HCT116 (cell line): ENCODE measurements at regions not wholly inside any gene's neighbourhood (a gene's known extent, or its start where the extent isn't known, plus 50 kb on each side); places are given as distances from the start of the nearest gene placed in this dataset.

Experiments used
- ATAC-seq: fragments of 200-7000 bp; cut with Tn5 transposase; 2 replicates; pipeline ENCODE4 v1.9.1; 2020; ENCODE audit warnings: mild to moderate bottlenecking, moderate library complexity
- BruUV-seq: library from RNA; stranded (reverse); fragments of 400-500 nt; replicated peaks from 2 replicates; lab custom pipeline; 2021; lab: Mats Ljungman, UMichigan
- CTCF ChIA-PET: fragments of 300-600 bp; sonication (Branson Sonifier 250); formaldehyde crosslinking; loops from one replicate; lab custom pipeline; 2021; ENCODE audit warnings: antibody characterized with exemption; lab: Charles Lee
- POLR2A ChIA-PET: fragments of 300-600, 350-600 bp; sonication (Branson Sonifier 250); formaldehyde crosslinking; loops from one replicate; lab custom pipeline; 2021; ENCODE audit warnings: antibody characterized with exemption; lab: Charles Lee
- RAD21 ChIA-PET, 2 experiments: fragments of 300-600 bp; sonication (Branson Sonifier 250); formaldehyde crosslinking; loops; one replicate each; lab custom pipeline; 2023; ENCODE audit warnings: low total read pairs in 2 of 2; ENCODE audit not compliant: uncharacterized antibody in 2 of 2, unreplicated experiment in 2 of 2, low non-redundant PET in 1 of 2; lab: Charles Lee
- DNase-seq: peaks from one replicate; pipeline ENCODE4 v3.0.0-alpha.2; 2010; ENCODE audit warnings: low read depth, low spot score
- H2AFZ ChIP-seq: fragments of 200-600 bp; shearing (Covaris generic), sonication (generic); 2 replicates; pipeline ENCODE4 v1.6.1; 2017; ENCODE audit warnings: low read depth, mixed run types, mixed read lengths, antibody characterized with exemption, low read length; ENCODE audit not compliant: poor library complexity, severe bottlenecking
- H3K27ac ChIP-seq: 2 replicates; pipeline ENCODE4 v1.5.1; 2012; ENCODE audit warnings: low read depth, low read length
- H3K27me3 ChIP-seq: fragments of 200-600 bp; sonication (generic); 2 replicates; pipeline ENCODE4 v1.6.1; 2016; ENCODE audit warnings: mixed run types, low read length, mixed read lengths; ENCODE audit not compliant: insufficient read depth
- H3K36me3 ChIP-seq, 2 experiments: fragments of 200-500 bp in 1 of 2; fragments of 200-600 bp in 1 of 2; sonication (Bioruptor generic) in 1 of 2; sonication (generic) in 1 of 2; 2 replicates each; pipeline versions ENCODE4 v1.5.1 to v1.6.1; 2014 to 2016; ENCODE audit warnings: low read length in 2 of 2, inconsistent platforms in 1 of 2, mixed read lengths in 1 of 2, mixed run types in 1 of 2; ENCODE audit not compliant: insufficient read depth in 2 of 2, control insufficient read depth in 1 of 2
- H3K4me1 ChIP-seq, 2 experiments: fragments of 200-600 bp in 1 of 2; sonication (generic) in 1 of 2; 2 replicates each; pipeline versions ENCODE4 v1.5.1 to v1.6.1; 2012 to 2017; ENCODE audit warnings: low read length in 2 of 2, inconsistent platforms in 1 of 2, mild to moderate bottlenecking in 1 of 2, mixed read lengths in 1 of 2, mixed run types in 1 of 2, moderate library complexity in 1 of 2; ENCODE audit not compliant: insufficient read depth in 2 of 2, control insufficient read depth in 1 of 2
- H3K4me2 ChIP-seq: fragments of 200-600 bp; sonication (generic); 2 replicates; pipeline ENCODE4 v1.6.1; 2017; ENCODE audit warnings: mixed run types, low read length, mixed read lengths
- H3K4me3 ChIP-seq, 2 experiments: fragments of 200-600 bp in 1 of 2; sonication (generic) in 1 of 2; replicated peaks in 1 of 2; 2 replicates each; pipeline ENCODE4 v1.5.1; 2011 to 2016; ENCODE audit warnings: low read length in 2 of 2, control low read depth in 1 of 2, low read depth in 1 of 2, mild to moderate bottlenecking in 1 of 2, mixed read lengths in 1 of 2, mixed run types in 1 of 2
- H3K79me2 ChIP-seq: fragments of 200-600 bp; sonication (generic); 2 replicates; pipeline ENCODE4 v1.6.1; 2017; ENCODE audit warnings: mild to moderate bottlenecking, mixed run types, low read length, moderate library complexity, mixed read lengths; ENCODE audit not compliant: insufficient read depth
- H3K9ac ChIP-seq: fragments of 200-600 bp; sonication (generic); 2 replicates; pipeline ENCODE4 v1.6.1; 2016; ENCODE audit warnings: low read length, mixed read lengths
- H3K9me2 ChIP-seq: fragments of 200-600 bp; sonication (generic), shearing (Covaris generic); 2 replicates; pipeline ENCODE4 v1.6.1; 2017; ENCODE audit warnings: mixed run types, mild to moderate bottlenecking, moderate library complexity; ENCODE audit not compliant: insufficient read depth
- H3K9me3 ChIP-seq, 2 experiments: fragments of 200-500 bp in 1 of 2; fragments of 200-600 bp in 1 of 2; sonication (Bioruptor generic) in 1 of 2; sonication (generic) in 1 of 2; 2 replicates each; pipeline ENCODE4 v1.6.1; 2014 to 2017; ENCODE audit warnings: low read length in 2 of 2, mixed read lengths in 2 of 2, inconsistent platforms in 1 of 2, low read depth in 1 of 2, mild to moderate bottlenecking in 1 of 2, mixed run types in 1 of 2, moderate library complexity in 1 of 2; ENCODE audit not compliant: control insufficient read depth in 1 of 2, insufficient read depth in 1 of 2
- H4K20me1 ChIP-seq: fragments of 200-600 bp; sonication (generic), shearing (Covaris generic); 2 replicates; pipeline ENCODE4 v1.6.1; 2017; ENCODE audit warnings: mixed run types, mild to moderate bottlenecking, moderate library complexity; ENCODE audit not compliant: insufficient read depth
- CEBPB ChIP-seq: IDR thresholded peaks from 2 replicates; pipeline ENCODE4 v1.6.1; 2012; ENCODE audit warnings: low read depth
- EGR1 ChIP-seq: IDR thresholded peaks from 2 replicates; pipeline ENCODE4 v1.6.1; 2012; ENCODE audit warnings: low read depth
- ELF1 ChIP-seq: IDR thresholded peaks from 2 replicates; pipeline ENCODE4 v1.6.1; 2012; ENCODE audit warnings: low read depth, borderline replicate concordance
- EZH2 ChIP-seq: fragments of 200-600 bp; sonication (generic); IDR thresholded peaks from 2 replicates; pipeline ENCODE4 v1.6.1; 2017; ENCODE audit warnings: antibody characterized with exemption, mixed run types
- FOSL1 ChIP-seq: IDR thresholded peaks from 2 replicates; pipeline ENCODE4 v1.6.1; 2012; ENCODE audit warnings: low read depth
- JUND ChIP-seq: IDR thresholded peaks from 2 replicates; pipeline ENCODE4 v1.6.1; 2012
- POLR2A ChIP-seq: IDR thresholded peaks from 2 replicates; pipeline ENCODE4 v1.7.0; 2011; ENCODE audit warnings: borderline replicate concordance; ENCODE audit not compliant: insufficient read depth, insufficient read length; ENCODE audit errors: extremely low read depth
- POLR2AphosphoS5 ChIP-seq: IDR thresholded peaks from 2 replicates; pipeline ENCODE4 v1.6.1; 2011; ENCODE audit warnings: mild to moderate bottlenecking, low read depth, low read length, moderate library complexity
- RAD21 ChIP-seq: IDR thresholded peaks from 2 replicates; pipeline ENCODE4 v1.6.1; 2012; ENCODE audit warnings: low read depth, mild to moderate bottlenecking
- SIN3A ChIP-seq: IDR thresholded peaks from 2 replicates; pipeline ENCODE4 v1.6.1; 2012; ENCODE audit warnings: low read depth
- SP1 ChIP-seq: IDR thresholded peaks from 2 replicates; pipeline ENCODE4 v1.6.1; 2012; ENCODE audit warnings: low read depth
- SRF ChIP-seq: IDR thresholded peaks from 2 replicates; pipeline ENCODE4 v1.6.1; 2012; ENCODE audit warnings: low read depth
- TCF7L2 ChIP-seq: IDR thresholded peaks from 2 replicates; pipeline ENCODE4 v1.7.0; 2011; ENCODE audit warnings: borderline replicate concordance, inconsistent platforms; ENCODE audit not compliant: insufficient read depth, insufficient read length; ENCODE audit errors: extremely low read depth
- YY1 ChIP-seq: IDR thresholded peaks from 2 replicates; pipeline ENCODE4 v1.6.1; 2011; ENCODE audit warnings: low read length, low read depth, moderate library complexity, mild to moderate bottlenecking; ENCODE audit not compliant: insufficient replicate concordance; ENCODE audit errors: extremely low read depth
- ZFX ChIP-seq: fragments of 450-650 bp; IDR thresholded peaks from 2 replicates; pipeline ENCODE4 v1.6.1; 2017
- intact Hi-C: fragments of 100-400 bp; cut with micrococcal nuclease; formaldehyde crosslinking; loops from 2 replicates; pipeline ENCODE4 v1.10.0; 2022
- TF ChIP-seq, protein P1 (sequence below): IDR thresholded peaks from 2 replicates; pipeline ENCODE4 v1.6.1; 2011; ENCODE audit warnings: mild to moderate bottlenecking, low read length, moderate library complexity; ENCODE audit not compliant: insufficient replicate concordance; ENCODE audit errors: extremely low read depth
- TF ChIP-seq, protein P2 (sequence below): IDR thresholded peaks from 2 replicates; pipeline ENCODE4 v1.6.1; 2012
- TF ChIP-seq, protein P3 (sequence below): IDR thresholded peaks from 2 replicates; pipeline ENCODE4 v1.6.1; 2012

DNA sequence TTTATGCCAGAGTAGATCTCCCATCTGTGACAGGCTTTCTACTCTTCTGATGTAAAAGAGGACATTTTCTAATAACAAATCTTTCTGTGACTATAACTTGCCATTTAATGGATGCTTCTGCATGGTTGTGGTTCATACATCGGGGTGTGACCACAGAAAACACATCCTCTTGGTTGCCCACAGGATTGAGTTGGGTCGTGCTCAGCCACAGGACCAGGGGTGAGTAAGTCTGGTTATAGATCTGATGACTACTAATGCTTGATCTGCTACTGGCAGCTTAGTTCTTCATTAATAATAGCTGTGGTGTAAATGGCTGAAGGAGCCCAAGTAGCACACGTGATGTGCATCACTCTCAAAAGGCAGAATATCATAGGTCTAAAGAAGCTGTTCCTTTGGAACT is 328.2 kb downstream of the RWDD3 start:
- H3K36me3 ChIP-seq, result no peaks in the 10 kb centered on the region
- no peak overlapping the region for H3K27ac ChIP-seq
- no peaks in the 10 kb centered on the region for H3K4me1 ChIP-seq
- ATAC-seq, result no peak
- no peaks in the 10 kb centered on the region for H3K9me2 ChIP-seq
- intact Hi-C loops, result no loop called here
- no peak overlapping the region for H3K4me3 ChIP-seq
- no peaks in the 10 kb centered on the region for H3K27me3 ChIP-seq
- no peaks in the 10 kb centered on the region for H3K9me3 ChIP-seq
- DNase-seq, result no peak
- no peak overlapping the region for H2AFZ ChIP-seq
- H3K9ac ChIP-seq, result no peak overlapping the region
- POLR2A ChIA-PET, result no interaction called here
- H3K4me2 ChIP-seq, result no peak overlapping the region
- H3K79me2 ChIP-seq, result no peaks in the 10 kb centered on the region
- CTCF ChIA-PET, result no interaction called here
- no peaks in the 10 kb centered on the region for H4K20me1 ChIP-seq
- RAD21 ChIA-PET, result no interaction called here
- BruUV-seq, result no TSS peak
- TF ChIP-seq CEBPB (no peak), YY1 (no peak)
- TF ChIP-seq, protein P1, sequence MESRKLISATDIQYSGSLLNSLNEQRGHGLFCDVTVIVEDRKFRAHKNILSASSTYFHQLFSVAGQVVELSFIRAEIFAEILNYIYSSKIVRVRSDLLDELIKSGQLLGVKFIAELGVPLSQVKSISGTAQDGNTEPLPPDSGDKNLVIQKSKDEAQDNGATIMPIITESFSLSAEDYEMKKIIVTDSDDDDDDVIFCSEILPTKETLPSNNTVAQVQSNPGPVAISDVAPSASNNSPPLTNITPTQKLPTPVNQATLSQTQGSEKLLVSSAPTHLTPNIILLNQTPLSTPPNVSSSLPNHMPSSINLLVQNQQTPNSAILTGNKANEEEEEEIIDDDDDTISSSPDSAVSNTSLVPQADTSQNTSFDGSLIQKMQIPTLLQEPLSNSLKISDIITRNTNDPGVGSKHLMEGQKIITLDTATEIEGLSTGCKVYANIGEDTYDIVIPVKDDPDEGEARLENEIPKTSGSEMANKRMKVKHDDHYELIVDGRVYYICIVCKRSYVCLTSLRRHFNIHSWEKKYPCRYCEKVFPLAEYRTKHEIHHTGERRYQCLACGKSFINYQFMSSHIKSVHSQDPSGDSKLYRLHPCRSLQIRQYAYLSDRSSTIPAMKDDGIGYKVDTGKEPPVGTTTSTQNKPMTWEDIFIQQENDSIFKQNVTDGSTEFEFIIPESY, result no peak

GRCh38 chr1:95572002-95572401 is 338.0 kb downstream of the RWDD3 start:
- H2AFZ ChIP-seq, result no peak overlapping the region
- H3K4me1 ChIP-seq, result no peaks in the 10 kb centered on the region
- no peak overlapping the region for H3K4me3 ChIP-seq
- H3K27me3 ChIP-seq, result no peaks in the 10 kb centered on the region
- no TSS peak for BruUV-seq
- H3K4me2 ChIP-seq, result no peak overlapping the region
- H3K27ac ChIP-seq, result no peak overlapping the region
- RAD21 ChIA-PET, result no interaction called here
- no peak overlapping the region for H3K9ac ChIP-seq
- H4K20me1 ChIP-seq, result no peaks in the 10 kb centered on the region
- no peaks in the 10 kb centered on the region for H3K9me2 ChIP-seq
- intact Hi-C loops, result no loop called here
- no peak for ATAC-seq
- POLR2A ChIA-PET, result no interaction called here
- no peaks in the 10 kb centered on the region for H3K79me2 ChIP-seq
- H3K9me3 ChIP-seq, result no peaks in the 10 kb centered on the region
- no peak for DNase-seq
- CTCF ChIA-PET, result no interaction called here
- H3K36me3 ChIP-seq, result no peaks in the 10 kb centered on the region
- TF ChIP-seq RAD21 (no peak), POLR2A (no peak), TCF7L2 (no peak), SIN3A (no peak), EGR1 (no peak), EZH2 (no peak), FOSL1 (no peak), ZFX (no peak), SRF (no peak), SP1 (no peak), CEBPB (no peak), ELF1 (no peak), YY1 (no peak), POLR2AphosphoS5 (no peak), JUND (no peak)
- TF ChIP-seq, protein P1, result no peak
- TF ChIP-seq, protein P2, sequence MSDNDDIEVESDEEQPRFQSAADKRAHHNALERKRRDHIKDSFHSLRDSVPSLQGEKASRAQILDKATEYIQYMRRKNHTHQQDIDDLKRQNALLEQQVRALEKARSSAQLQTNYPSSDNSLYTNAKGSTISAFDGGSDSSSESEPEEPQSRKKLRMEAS, result no peak
- TF ChIP-seq, protein P3, sequence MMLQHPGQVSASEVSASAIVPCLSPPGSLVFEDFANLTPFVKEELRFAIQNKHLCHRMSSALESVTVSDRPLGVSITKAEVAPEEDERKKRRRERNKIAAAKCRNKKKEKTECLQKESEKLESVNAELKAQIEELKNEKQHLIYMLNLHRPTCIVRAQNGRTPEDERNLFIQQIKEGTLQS, result no peak
